ENCODE measurements at regions not wholly inside any gene's neighbourhood (a gene's known extent, or its start where the extent isn't known, plus 50 kb on each side); places are given as distances from the start of the nearest gene placed in this dataset.

DNA sequence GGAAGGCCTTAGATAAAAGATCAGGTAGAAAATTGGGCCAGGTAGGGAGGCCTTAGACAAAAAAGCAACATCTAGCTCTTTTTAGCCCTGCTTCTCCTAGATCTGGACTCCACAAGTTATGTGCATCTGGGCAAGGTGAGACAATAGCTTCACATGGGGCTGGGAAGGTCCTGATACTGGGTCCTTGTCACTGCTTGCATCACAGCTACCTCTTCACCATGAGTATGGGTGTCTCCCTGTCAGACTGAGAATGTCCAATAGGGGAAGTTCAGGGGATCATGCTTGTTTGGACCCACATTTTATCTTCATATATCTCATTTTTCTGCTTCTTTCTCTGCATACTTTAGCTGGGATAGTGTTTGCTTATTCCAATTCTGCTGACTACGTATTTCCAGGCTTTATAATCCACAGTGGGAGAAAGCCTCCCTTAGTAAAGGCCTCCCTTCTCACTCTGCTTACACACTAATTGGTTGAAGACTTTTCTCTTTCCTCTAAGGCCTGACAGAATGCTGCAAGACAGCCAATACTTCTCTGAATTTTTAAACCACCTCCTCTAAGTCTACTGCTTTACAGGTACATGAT is 189.6 kb downstream of the CYRIA start (continued):
- no peak for TF ChIP-seq KDM4A (IDR thresholded peaks at IDR 0.05; ENCODE audit: low read depth, low read length, severe bottlenecking)
- no peak for TF ChIP-seq CHD2 (IDR thresholded peaks at IDR 0.05; ENCODE audit: low read length)
- no peak for TF ChIP-seq SUZ12 (IDR thresholded peaks at IDR 0.05; ENCODE audit: low read length)
- TF ChIP-seq TAF7 (optimal IDR thresholded peaks at IDR 0.05; ENCODE audit: borderline replicate concordance, low read depth, low read length), result no peak

All from H1 (cell line).